SK-N-MC (cell line): ENCODE measurements at regions not wholly inside any gene's neighbourhood (a gene's known extent, or its start where the extent isn't known, plus 50 kb on each side); places are given as distances from the start of the nearest gene placed in this dataset.
"Not testable (repeated sequence)": the region's sequence is repeated elsewhere in the genome, so short reads cannot be mapped to it uniquely, and the experiment has no call there.

Source experiments
- DNase-seq: peaks from one replicate; pipeline ENCODE4 v3.0.0-alpha.2; 2011; ENCODE audit warnings: low read depth, low spot score
- H3K27ac ChIP-seq: fragments of 200-600 bp; sonication (generic); 2 replicates; pipeline ENCODE4 v1.5.1; 2016; ENCODE audit warnings: mixed run types
- H3K36me3 ChIP-seq: fragments of 200-600 bp; sonication (generic); 2 replicates; pipeline ENCODE4 v1.6.1; 2017; ENCODE audit warnings: antibody characterized with exemption, low read length, mixed read lengths; ENCODE audit not compliant: insufficient read depth
- H3K4me3 ChIP-seq: fragments of 200-600 bp; sonication (generic); 2 replicates; pipeline ENCODE4 v1.5.1; 2016
- H3K9ac ChIP-seq: fragments of 200-600 bp; sonication (generic); 2 replicates; pipeline ENCODE4 v1.8.0; 2017; ENCODE audit warnings: mixed run types, mixed read lengths; ENCODE audit not compliant: insufficient read length
- H3K9me3 ChIP-seq: fragments of 200-600 bp; sonication (generic); 2 replicates; pipeline ENCODE4 v1.6.1; 2017; ENCODE audit warnings: low read depth, mild to moderate bottlenecking, antibody characterized with exemption, low read length, moderate library complexity, mixed read lengths
- EZH2 ChIP-seq: fragments of 200-600 bp; sonication (generic); IDR thresholded peaks from one replicate; pipeline ENCODE4 v1.6.1; 2017; ENCODE audit warnings: antibody characterized with exemption
- FOXP2 ChIP-seq: optimal IDR thresholded peaks from 2 replicates; pipeline ENCODE3; 2011; ENCODE audit warnings: mild to moderate bottlenecking, moderate library complexity; ENCODE audit not compliant: insufficient read depth; ENCODE audit errors: extremely low read length, control extremely low read depth
- POLR2AphosphoS5 ChIP-seq: IDR thresholded peaks from 2 replicates; pipeline ENCODE4 v1.6.1; 2012; ENCODE audit warnings: mild to moderate bottlenecking, low read depth, low read length, borderline replicate concordance

- no peak for DNase-seq
- no peak for TF ChIP-seq FOXP2
- no peak for TF ChIP-seq EZH2
- no peak for TF ChIP-seq POLR2AphosphoS5
- H3K27ac ChIP-seq: no peak overlapping the region
These were observed 248.9 kb upstream of the TMEM132C start for GRCh38 chr12:128018067-128018466.

GRCh38 chr12:128019996-128020544 is 246.9 kb upstream of the TMEM132C start:
- no peaks in the 10 kb centered on the region for H3K9me3 ChIP-seq
- no peak overlapping the region for H3K27ac ChIP-seq
- no peak overlapping the region for H3K9ac ChIP-seq
- no peak overlapping the region for H3K4me3 ChIP-seq
- no peak for DNase-seq
- no peak for TF ChIP-seq EZH2
- TF ChIP-seq POLR2AphosphoS5: no peak
- no peak for TF ChIP-seq FOXP2
- no peaks in the 10 kb centered on the region for H3K36me3 ChIP-seq

More at GRCh38 chr12:128018067-128018466, 248.9 kb upstream of the TMEM132C start:
- no peak overlapping the region for H3K9ac ChIP-seq
- no peaks in the 10 kb centered on the region for H3K9me3 ChIP-seq
- no peak overlapping the region for H3K4me3 ChIP-seq
- no peaks in the 10 kb centered on the region for H3K36me3 ChIP-seq

GRCh38 chr12:128021561-128021960 is 245.4 kb upstream of the TMEM132C start:
- no peak overlapping the region for H3K9ac ChIP-seq
- TF ChIP-seq FOXP2 (no peak), POLR2AphosphoS5 (no peak), EZH2 (no peak)
- H3K4me3 ChIP-seq: no peak overlapping the region
- no peak for DNase-seq
- H3K36me3 ChIP-seq: no peaks in the 10 kb centered on the region
- no peak overlapping the region for H3K27ac ChIP-seq
- no peaks in the 10 kb centered on the region for H3K9me3 ChIP-seq

- no peak overlapping the region for H3K9ac ChIP-seq
- no peaks in the 10 kb centered on the region for H3K9me3 ChIP-seq
These were observed 241.3 kb upstream of the TMEM132C start for GRCh38 chr12:128025589-128026245.

GRCh38 chr12:128026696-128027574 is 240.0 kb upstream of the TMEM132C start:
- Histone ChIP-seq H3K36me3 (no peaks in the 10 kb centered on the region), H3K4me3 (no peak overlapping the region), H3K27ac (no peak overlapping the region), H3K9ac (no peak overlapping the region), H3K9me3 (no peaks in the 10 kb centered on the region)
- TF ChIP-seq FOXP2 (no peak), EZH2 (no peak), POLR2AphosphoS5 (no peak)
- DNase-seq: no peak

More at GRCh38 chr12:128025589-128026245, 241.3 kb upstream of the TMEM132C start:
- H3K4me3 ChIP-seq: no peak overlapping the region
- DNase-seq: no peak
- TF ChIP-seq EZH2 (no peak), POLR2AphosphoS5 (no peak), FOXP2 (no peak)
- no peak overlapping the region for H3K27ac ChIP-seq
- H3K36me3 ChIP-seq: no peaks in the 10 kb centered on the region

GRCh38 chr12:128033473-128033872 is 233.5 kb upstream of the TMEM132C start:
- Histone ChIP-seq H3K4me3 (no peak overlapping the region), H3K36me3 (no peaks in the 10 kb centered on the region), H3K27ac (no peak overlapping the region), H3K9me3 (no peaks in the 10 kb centered on the region), H3K9ac (no peak overlapping the region)
- TF ChIP-seq EZH2 (no peak), FOXP2 (no peak), POLR2AphosphoS5 (no peak)
- no peak for DNase-seq

- Histone ChIP-seq H3K4me3 (no peak overlapping the region), H3K9me3 (no peaks in the 10 kb centered on the region), H3K27ac (no peak overlapping the region), H3K36me3 (no peaks in the 10 kb centered on the region), H3K9ac (no peak overlapping the region)
- no peak for DNase-seq
- no peak for TF ChIP-seq EZH2
These were observed 226.0 kb upstream of the TMEM132C start for GRCh38 chr12:128040971-128041370.

- not testable (repeated sequence) for H3K36me3 ChIP-seq, H3K9ac ChIP-seq, H3K9me3 ChIP-seq, H3K4me3 ChIP-seq, DNase-seq, H3K27ac ChIP-seq
These were observed 224.7 kb upstream of the TMEM132C start for GRCh38 chr12:128042283-128042682.
